BJ (cell line): ENCODE measurements at regions not wholly inside any gene's neighbourhood (a gene's known extent, or its start where the extent isn't known, plus 50 kb on each side); places are given as distances from the start of the nearest gene placed in this dataset.

Experiments used
- CTCF ChIA-PET: fragments of 350-600 bp; formaldehyde crosslinking; extraction: SDS; loops from one replicate; lab custom pipeline; 2021; ENCODE audit warnings: antibody characterized with exemption, inconsistent platforms; lab: Yijun Ruan, JAX
- POLR2A ChIA-PET: fragments of 300-600 bp; sonication (Branson Sonifier 250); formaldehyde crosslinking; extraction: SDS; loops from one replicate; lab custom pipeline; 2021; ENCODE audit warnings: antibody characterized with exemption; lab: Charles Lee
- DNase-seq: peaks from one replicate; pipeline ENCODE4 v3.0.0-alpha.2; 2011; ENCODE audit warnings: low read depth
- H3K27me3 ChIP-seq: 2 replicates; pipeline ENCODE4 v1.6.0; 2011; ENCODE audit warnings: low read length; ENCODE audit not compliant: control insufficient read depth, insufficient read depth
- H3K36me3 ChIP-seq: 2 replicates; pipeline ENCODE4 v1.5.1; 2011; ENCODE audit warnings: low read length; ENCODE audit not compliant: control insufficient read depth, insufficient read depth
- H3K4me3 ChIP-seq: 2 replicates; pipeline ENCODE4 v1.5.1; 2011; ENCODE audit warnings: low read depth, mild to moderate bottlenecking, control low read depth, low read length
- TF ChIP-seq, protein P1 (sequence below): IDR thresholded peaks from 2 replicates; pipeline ENCODE4 v1.5.1; 2011; ENCODE audit warnings: low read depth, mild to moderate bottlenecking, control low read depth, inconsistent platforms, low read length, moderate library complexity; ENCODE audit not compliant: insufficient read depth

DNA sequence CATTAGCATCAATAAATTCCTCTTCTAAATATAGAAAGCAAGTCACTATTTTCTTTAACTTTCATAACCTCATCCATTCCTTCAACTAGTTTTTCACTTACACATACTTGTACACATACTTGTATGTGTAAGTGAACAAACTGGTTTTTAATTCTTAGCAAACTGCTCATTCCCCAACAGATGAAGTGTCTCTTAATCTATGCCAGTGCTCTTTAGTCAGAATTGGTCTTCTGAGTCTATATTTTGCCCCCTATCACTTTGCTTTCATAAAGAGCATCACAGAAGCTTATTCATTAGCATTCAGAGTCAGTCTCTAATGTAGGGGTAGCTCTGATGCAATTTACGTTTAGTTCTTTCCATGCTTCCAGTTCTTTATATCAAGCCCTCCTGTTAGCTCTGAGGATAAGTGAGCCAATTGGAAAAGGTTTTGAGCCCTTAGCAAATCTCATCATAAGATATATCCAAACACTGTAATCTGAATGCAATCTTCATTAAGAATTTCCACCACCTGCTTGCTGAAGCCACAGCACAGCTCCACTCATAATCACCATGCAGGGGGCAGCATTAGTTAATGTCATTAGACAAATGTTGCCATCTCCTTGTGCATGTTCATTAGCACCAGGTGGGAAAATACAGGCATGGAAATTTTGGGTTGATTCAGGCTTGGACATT, 178.5 kb upstream of the SLC24A2 start:
- H3K4me3 ChIP-seq = no peak overlapping the region
- TF ChIP-seq, protein P1, sequence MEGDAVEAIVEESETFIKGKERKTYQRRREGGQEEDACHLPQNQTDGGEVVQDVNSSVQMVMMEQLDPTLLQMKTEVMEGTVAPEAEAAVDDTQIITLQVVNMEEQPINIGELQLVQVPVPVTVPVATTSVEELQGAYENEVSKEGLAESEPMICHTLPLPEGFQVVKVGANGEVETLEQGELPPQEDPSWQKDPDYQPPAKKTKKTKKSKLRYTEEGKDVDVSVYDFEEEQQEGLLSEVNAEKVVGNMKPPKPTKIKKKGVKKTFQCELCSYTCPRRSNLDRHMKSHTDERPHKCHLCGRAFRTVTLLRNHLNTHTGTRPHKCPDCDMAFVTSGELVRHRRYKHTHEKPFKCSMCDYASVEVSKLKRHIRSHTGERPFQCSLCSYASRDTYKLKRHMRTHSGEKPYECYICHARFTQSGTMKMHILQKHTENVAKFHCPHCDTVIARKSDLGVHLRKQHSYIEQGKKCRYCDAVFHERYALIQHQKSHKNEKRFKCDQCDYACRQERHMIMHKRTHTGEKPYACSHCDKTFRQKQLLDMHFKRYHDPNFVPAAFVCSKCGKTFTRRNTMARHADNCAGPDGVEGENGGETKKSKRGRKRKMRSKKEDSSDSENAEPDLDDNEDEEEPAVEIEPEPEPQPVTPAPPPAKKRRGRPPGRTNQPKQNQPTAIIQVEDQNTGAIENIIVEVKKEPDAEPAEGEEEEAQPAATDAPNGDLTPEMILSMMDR = no peak
- no peak for DNase-seq
- ChIA-PET POLR2A (no interaction called here), CTCF (interaction anchor here (0.6 kb wide), 1 partner anchor 1887 kb away, joined by 3 read pairs; no protein-coding TSS in a partner anchor)
- H3K36me3 ChIP-seq = no peaks in the 10 kb centered on the region
- peaks cover 2% of the 10 kb centered on the region for H3K27me3 ChIP-seq

- POLR2A ChIA-PET = no interaction called here
- CTCF ChIA-PET = no interaction called here
- TF ChIP-seq, protein P1 = no peak
- Histone ChIP-seq H3K36me3 (no peaks in the 10 kb centered on the region), H3K4me3 (no peak overlapping the region), H3K27me3 (peaks cover 2% of the 10 kb centered on the region; the same call in 1 of the 2 replicates)
- DNase-seq = no peak
These were observed 176.5 kb upstream of the SLC24A2 start for GRCh38 chr9:19965336-19965735.

GRCh38 chr9:19947996-19948395, 159.2 kb upstream of the SLC24A2 start:
- CTCF ChIA-PET = interaction anchor here (0.6 to 2.3 kb wide), 2 partner anchors 91 to 1163 kb away, joined by 3 to 5 read pairs; no protein-coding TSS in a partner anchor
- TF ChIP-seq, protein P1 = no peak
- DNase-seq = no peak

GRCh38 chr9:19946441-19947109, 157.7 kb upstream of the SLC24A2 start:
- TF ChIP-seq, protein P1 = peak; percentile 44
- Histone ChIP-seq H3K27me3 (0 out of 2 replicates have a peak, but pooled peaks cover 3% of the 10 kb centered on the region), H3K4me3 (no peak overlapping the region), H3K36me3 (no peaks in the 10 kb centered on the region)
- ChIA-PET CTCF (interaction anchor here (0.6 to 1.9 kb wide), 10 partner anchors 9 to 1173 kb away, joined by 3 to 5 read pairs (median 3); no protein-coding TSS in a partner anchor), POLR2A (no interaction called here)
- no peak for DNase-seq

More at GRCh38 chr9:19947996-19948395, 159.2 kb upstream of the SLC24A2 start:
- Histone ChIP-seq H3K4me3 (no peak overlapping the region), H3K36me3 (no peaks in the 10 kb centered on the region), H3K27me3 (0 out of 2 replicates have a peak, but pooled peaks cover 3% of the 10 kb centered on the region)
- POLR2A ChIA-PET = no interaction called here

GRCh38 chr9:19941874-19942273, 153.0 kb upstream of the SLC24A2 start:
- no peak for DNase-seq
- Histone ChIP-seq H3K36me3 (no peaks in the 10 kb centered on the region), H3K4me3 (no peak overlapping the region), H3K27me3 (0 out of 2 replicates have a peak, but pooled peaks cover 3% of the 10 kb centered on the region)
- POLR2A ChIA-PET = no interaction called here
- TF ChIP-seq, protein P1 = no peak
- CTCF ChIA-PET = interaction anchor here (1.4 kb wide), 1 partner anchor 15 kb away, joined by 3 read pairs; no protein-coding TSS in a partner anchor
